Inferior parietal cortex (tissue), 1 donor: ENCODE measurements at regions not wholly inside any gene's neighbourhood (a gene's known extent, or its start where the extent isn't known, plus 50 kb on each side); places are given as distances from the start of the nearest gene placed in this dataset.

Source experiments
- DNase-seq: peaks from one replicate; pipeline ENCODE4 v3.0.0-alpha.2; 2016; ENCODE audit errors: extremely low spot score

- no peak for DNase-seq
Observed at GRCh38 chr13:104796581-104796980, 1730.4 kb upstream of the SLC10A2 start.

- DNase-seq: no peak
Observed at GRCh38 chr13:104785952-104786351, 1719.7 kb upstream of the SLC10A2 start.

GRCh38 chr13:104784891-104785290 is 1718.7 kb upstream of the SLC10A2 start:
- DNase-seq: no peak

DNA sequence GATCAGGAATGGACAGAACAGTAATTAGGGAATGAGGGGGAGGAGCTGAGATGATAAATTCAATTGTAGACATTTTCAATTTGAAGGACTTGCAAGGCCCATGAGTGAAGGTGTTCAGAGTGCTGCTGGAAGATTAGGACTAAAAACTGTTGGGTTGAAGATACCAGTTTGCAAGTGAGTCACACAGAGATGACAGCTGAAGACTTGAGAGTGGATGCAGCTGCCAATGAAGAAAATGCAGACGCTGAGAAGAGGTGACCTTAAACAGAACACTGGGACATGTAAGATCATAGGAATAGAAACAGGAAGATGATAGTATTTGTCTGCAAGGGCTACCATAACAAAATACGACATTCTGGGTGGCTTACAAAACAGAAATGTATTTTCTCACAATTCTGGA is 1716.5 kb upstream of the SLC10A2 start:
- no peak for DNase-seq

GRCh38 chr13:104779311-104779993 is 1713.2 kb upstream of the SLC10A2 start:
- DNase-seq: no peak

GRCh38 chr13:104773775-104774174 is 1707.6 kb upstream of the SLC10A2 start:
- DNase-seq: peak; percentile 55

GRCh38 chr13:104769545-104769944 is 1703.3 kb upstream of the SLC10A2 start:
- no peak for DNase-seq

GRCh38 chr13:104766319-104766718 is 1700.1 kb upstream of the SLC10A2 start:
- no peak for DNase-seq

DNA sequence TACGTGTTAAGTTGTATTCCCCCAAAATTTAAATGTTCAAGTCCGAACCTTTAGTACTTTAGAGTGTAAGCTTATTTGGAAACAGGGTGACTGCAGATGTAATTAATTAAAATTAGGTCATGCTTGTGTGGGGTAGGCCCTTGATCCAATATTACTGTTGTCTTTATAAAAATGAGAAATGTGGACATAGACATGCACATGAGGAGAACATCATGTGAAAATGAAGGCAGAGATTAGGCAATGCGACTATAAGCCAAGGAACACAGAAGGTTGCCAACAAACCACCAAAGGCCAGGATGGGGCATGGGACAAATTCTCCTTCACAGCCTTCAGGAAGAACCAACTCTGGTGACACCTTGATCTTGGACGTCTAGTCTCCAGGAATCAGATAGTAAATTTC is 1698.4 kb upstream of the SLC10A2 start:
- no peak for DNase-seq

DNA sequence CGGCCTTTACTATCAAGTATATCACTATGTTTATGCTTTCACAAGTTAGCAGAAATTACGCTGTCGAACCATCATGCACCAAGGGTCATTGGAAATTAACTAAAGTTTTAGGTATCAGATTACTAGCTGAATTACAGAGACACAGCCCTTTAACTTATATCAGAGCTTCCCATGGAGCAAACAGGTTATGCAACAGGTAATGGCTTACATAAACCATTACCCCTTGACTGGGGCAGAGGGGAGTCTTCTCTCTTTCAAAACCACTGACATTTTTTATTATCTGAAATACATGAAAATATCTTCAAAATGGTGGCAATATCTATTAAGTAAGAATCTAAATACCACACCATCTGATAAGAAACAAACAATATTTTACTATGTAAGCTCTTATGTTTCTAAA is 1692.9 kb upstream of the SLC10A2 start:
- no peak for DNase-seq

- no peak for DNase-seq
Observed at GRCh38 chr13:104757712-104758111, 1691.5 kb upstream of the SLC10A2 start.

- DNase-seq: no peak
Observed at GRCh38 chr13:104750377-104750776, 1684.2 kb upstream of the SLC10A2 start.

- no peak for DNase-seq
Observed at GRCh38 chr13:104740641-104741222, 1674.5 kb upstream of the SLC10A2 start.

DNA sequence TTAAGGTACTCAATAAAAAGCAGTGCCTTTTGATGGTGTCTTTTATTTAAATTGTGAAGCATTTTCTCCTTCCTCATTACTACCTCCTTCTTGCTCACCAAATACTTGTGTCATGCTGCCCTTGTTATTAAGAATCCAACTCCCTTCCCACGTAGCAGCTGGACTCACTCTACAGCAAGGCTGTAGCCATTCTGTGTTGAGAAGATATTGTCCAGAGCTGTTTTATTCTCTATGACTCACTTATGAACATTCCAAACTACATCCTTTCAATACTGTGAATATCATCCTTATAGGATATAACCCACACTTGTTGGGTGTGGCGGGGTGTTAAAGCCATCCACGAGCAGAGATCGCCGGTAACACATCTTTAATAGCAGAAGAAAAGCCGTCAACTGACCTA is 1671.5 kb upstream of the SLC10A2 start:
- no peak for DNase-seq

DNA sequence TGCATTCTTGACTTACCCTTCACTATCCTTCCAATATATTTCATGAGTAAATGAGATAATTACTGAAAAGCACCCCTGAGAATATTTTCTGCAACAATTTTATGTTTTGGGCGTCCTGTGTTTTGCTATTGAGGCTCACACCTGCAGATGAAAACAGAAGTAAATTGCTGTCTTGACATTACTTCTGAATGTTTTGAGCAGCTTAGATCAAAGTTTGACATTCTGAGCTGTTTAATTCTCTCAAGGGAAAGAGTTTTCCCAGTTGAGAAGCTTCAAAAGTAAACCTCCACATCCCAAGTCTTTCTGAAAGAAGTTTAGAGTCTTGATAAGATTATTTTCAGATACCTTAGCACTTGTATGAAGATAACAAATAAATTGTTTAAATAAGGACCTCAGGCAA is 1667.2 kb upstream of the SLC10A2 start:
- no peak for DNase-seq

DNA sequence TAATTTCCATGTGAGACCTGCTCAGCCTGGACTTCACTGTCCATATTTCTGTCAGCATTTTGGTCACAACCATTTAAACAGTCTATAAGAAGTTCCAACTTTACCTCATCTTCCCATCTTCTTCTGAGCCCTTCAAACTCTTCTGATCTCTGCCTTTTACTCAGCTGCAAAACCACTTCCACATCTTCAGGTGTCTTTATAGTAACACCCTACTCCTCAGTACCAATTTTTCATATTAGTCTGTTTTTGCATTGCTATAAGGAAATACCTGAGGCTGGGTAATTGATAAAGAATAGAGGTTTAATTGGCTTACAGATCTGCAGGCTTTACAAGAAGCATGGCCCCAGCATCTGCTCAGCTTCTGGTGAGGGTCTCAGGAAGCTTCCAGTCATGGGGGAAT is 1648.9 kb upstream of the SLC10A2 start:
- no peak for DNase-seq

DNA sequence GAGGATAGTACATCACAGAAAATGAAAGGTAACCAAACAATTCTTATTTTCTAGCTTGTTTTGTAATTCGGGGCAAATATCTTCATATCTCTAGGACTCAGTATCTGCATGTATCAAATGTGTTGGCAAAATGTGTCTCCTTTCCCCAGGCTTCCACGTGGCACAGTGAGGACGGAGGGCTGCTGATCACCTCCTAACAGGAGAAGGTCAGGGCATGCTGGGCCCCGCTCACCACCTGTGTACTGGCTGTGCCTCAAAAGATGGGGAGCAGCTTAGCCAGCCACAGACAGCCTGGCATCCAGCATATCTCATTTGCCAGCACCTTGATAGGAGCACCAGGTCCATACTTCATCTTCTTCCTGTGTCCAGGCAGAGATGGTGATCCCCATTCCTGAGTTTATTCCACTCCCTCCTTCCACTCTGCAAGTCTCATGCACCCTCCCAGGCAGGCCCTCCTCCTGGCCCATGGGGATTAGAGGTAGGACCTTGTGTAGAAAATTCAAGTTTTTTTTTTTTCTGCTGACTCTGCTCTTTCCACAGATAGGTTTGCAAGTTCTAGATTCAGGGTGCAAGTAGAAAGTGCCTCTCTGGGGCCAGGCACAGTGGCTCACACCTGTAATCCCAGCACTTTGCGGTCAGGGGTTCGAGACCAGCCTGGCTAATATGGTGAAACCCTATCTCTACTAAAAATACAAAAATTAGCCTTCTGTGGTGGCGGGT is 1639.0 kb upstream of the SLC10A2 start:
- no peak for DNase-seq

DNA sequence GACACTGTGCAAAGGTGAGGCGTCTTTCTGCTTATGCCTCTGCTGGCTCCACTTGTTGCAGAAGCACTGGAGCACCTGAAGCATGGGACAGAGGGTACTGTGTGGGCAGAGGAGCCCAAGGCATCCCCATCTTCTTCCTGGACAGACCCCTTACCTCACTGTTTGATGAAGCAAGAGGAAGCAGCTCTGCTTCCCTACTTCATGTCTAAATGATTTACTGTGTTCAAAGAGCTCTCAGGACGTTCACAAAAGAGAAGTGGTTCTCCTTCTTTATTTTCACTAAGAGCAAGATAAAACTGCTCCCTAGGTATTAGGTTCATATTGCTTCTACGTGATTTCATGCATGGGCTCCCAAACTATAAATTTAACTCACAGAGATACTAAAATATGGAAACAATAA is 1635.4 kb upstream of the SLC10A2 start:
- no peak for DNase-seq

DNA sequence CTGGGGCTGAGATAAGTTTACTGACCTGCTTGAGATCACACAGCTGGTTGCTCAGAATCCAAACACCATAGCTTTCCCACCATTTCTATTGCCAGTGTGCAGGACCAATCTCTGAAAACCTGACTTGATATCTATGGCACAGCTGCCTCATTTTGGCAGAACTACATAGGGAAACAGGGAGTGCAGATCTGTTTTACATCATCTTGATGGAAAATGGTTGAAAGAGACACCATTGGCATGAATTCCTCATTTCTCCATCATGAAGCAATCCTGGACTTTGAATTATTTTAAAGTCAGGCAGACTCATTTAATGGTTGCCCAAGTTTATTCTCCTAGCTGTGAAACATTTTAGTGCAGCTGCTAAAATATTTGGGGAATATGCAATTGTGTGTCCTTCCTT is 1628.2 kb upstream of the SLC10A2 start:
- DNase-seq: no peak

DNA sequence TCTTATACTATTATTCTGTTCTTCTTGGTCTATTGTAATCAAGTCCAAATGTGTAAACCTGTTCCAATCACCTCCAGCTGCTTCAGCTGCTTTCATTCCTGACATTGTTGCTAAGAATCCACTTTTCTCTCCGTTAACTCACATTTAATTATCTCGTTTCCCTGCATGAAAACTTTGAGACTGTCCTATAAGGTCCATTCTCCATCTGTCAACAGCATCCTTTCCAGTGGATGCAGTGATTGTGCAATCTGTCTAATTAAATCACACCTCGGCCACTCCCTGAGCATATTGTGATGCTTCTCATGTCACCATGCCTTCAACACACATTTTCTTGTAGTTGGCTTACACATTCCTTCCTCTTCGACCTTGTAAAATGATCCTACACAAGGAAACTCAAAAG is 1626.9 kb upstream of the SLC10A2 start:
- no peak for DNase-seq

- no peak for DNase-seq
Observed at GRCh38 chr13:104691767-104692467, 1625.7 kb upstream of the SLC10A2 start.

- no peak for DNase-seq
Observed at GRCh38 chr13:104686484-104686883, 1620.3 kb upstream of the SLC10A2 start.

DNA sequence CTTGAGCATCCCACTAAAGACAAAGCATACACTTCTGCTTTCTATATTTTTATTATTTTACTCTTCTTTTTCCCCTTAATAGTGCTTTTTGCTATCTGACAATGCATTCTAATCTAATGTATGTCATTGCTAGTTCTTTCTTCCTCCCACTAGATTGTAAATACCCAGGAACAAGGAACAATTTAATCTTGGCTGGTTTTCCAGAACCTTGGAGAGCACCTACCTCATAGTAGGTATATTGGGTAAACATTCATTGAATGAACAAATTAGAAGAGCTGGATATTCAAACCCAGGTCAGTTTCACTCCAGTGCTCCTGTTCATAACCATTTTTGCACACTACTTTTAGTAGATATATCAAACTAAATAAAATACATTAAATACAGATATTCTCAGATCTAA is 1617.6 kb upstream of the SLC10A2 start:
- no peak for DNase-seq
